CD4-positive, alpha-beta T cell treated with Interleukin-10 for 1 hour (primary cell): ENCODE measurements at regions not wholly inside any gene's neighbourhood (a gene's known extent, or its start where the extent isn't known, plus 50 kb on each side); places are given as distances from the start of the nearest gene placed in this dataset.
"Not testable (repeated sequence)": the region's sequence is repeated elsewhere in the genome, so short reads cannot be mapped to it uniquely, and the experiment has no call there.

Source experiments
- DNase-seq: peaks from one replicate; pipeline ENCODE4 v3.0.0-alpha.2; 2020

- no peak for DNase-seq
These were observed 852.3 kb downstream of the OTOL1 start for GRCh38 chr3:162348912-162349311.

GRCh38 chr3:162353414-162353813 is 856.8 kb downstream of the OTOL1 start:
- DNase-seq, result no peak

- no peak for DNase-seq
These were observed 857.7 kb downstream of the OTOL1 start for GRCh38 chr3:162354356-162354755.

- no peak for DNase-seq
These were observed 868.6 kb downstream of the OTOL1 start for GRCh38 chr3:162365066-162365719.

GRCh38 chr3:162366166-162366766 is 869.7 kb downstream of the OTOL1 start:
- DNase-seq, result no peak

GRCh38 chr3:162367429-162368260 is 871.0 kb downstream of the OTOL1 start:
- DNase-seq, result no peak

GRCh38 chr3:162368417-162368816 is 871.8 kb downstream of the OTOL1 start:
- DNase-seq, result no peak

- no peak for DNase-seq
These were observed 872.7 kb downstream of the OTOL1 start for GRCh38 chr3:162369306-162369705.

- no peak for DNase-seq
These were observed 873.5 kb downstream of the OTOL1 start for GRCh38 chr3:162370141-162370540.

GRCh38 chr3:162376761-162377160 is 880.2 kb downstream of the OTOL1 start:
- no peak for DNase-seq

GRCh38 chr3:162377608-162378007 is 881.0 kb downstream of the OTOL1 start:
- DNase-seq, result no peak

- DNase-seq, result no peak
These were observed 888.8 kb downstream of the OTOL1 start for GRCh38 chr3:162385387-162385786.

GRCh38 chr3:162390891-162391290 is 894.3 kb downstream of the OTOL1 start:
- DNase-seq, result no peak

- no peak for DNase-seq
These were observed 894.7 kb downstream of the OTOL1 start for GRCh38 chr3:162391301-162391700.

- DNase-seq, result no peak
These were observed 898.9 kb downstream of the OTOL1 start for GRCh38 chr3:162395496-162395895.

- DNase-seq, result no peak
These were observed 901.9 kb downstream of the OTOL1 start for GRCh38 chr3:162398554-162398953.

- no peak for DNase-seq
These were observed 904.1 kb downstream of the OTOL1 start for GRCh38 chr3:162400697-162401096.

- DNase-seq, result not testable (repeated sequence)
These were observed 914.9 kb downstream of the OTOL1 start for GRCh38 chr3:162411556-162411955.

- DNase-seq, result no peak
These were observed 925.1 kb downstream of the OTOL1 start for GRCh38 chr3:162421721-162422120.

GRCh38 chr3:162428192-162428591 is 931.6 kb downstream of the OTOL1 start:
- no peak for DNase-seq

- DNase-seq, result no peak
These were observed 939.1 kb downstream of the OTOL1 start for GRCh38 chr3:162435750-162436149.

GRCh38 chr3:162436826-162437225 is 940.2 kb downstream of the OTOL1 start:
- no peak for DNase-seq

GRCh38 chr3:162437480-162437879 is 940.9 kb downstream of the OTOL1 start:
- DNase-seq, result no peak

GRCh38 chr3:162441716-162442115 is 945.1 kb downstream of the OTOL1 start:
- no peak for DNase-seq
